Fibroblast of lung (primary cell): ENCODE measurements at regions not wholly inside any gene's neighbourhood (a gene's known extent, or its start where the extent isn't known, plus 50 kb on each side); places are given as distances from the start of the nearest gene placed in this dataset.
"Not testable (repeated sequence)": the region's sequence is repeated elsewhere in the genome, so short reads cannot be mapped to it uniquely, and the experiment has no call there.

ENCODE experiments used
- DNase-seq, 2 donors: peaks; one replicate each; pipeline versions ENCODE4 v3.0.0 to v3.0.0-alpha.2; 2010; ENCODE audit warnings: low read depth in 2 of 2
- H2AFZ ChIP-seq: 2 replicates; pipeline ENCODE4 v1.5.1; 2012; ENCODE audit warnings: low read length, control low read depth, inconsistent platforms
- H3K27ac ChIP-seq: 2 replicates; pipeline ENCODE4 v1.5.1; 2011; ENCODE audit warnings: low read length, control low read depth; ENCODE audit not compliant: insufficient read depth
- H3K27me3 ChIP-seq: 2 replicates; pipeline ENCODE4 v1.5.1; 2011; ENCODE audit warnings: mild to moderate bottlenecking, low read length; ENCODE audit not compliant: control insufficient read depth, insufficient read depth
- H3K36me3 ChIP-seq: 2 replicates; pipeline ENCODE4 v1.5.1; 2011; ENCODE audit warnings: low read length; ENCODE audit not compliant: control insufficient read depth, insufficient read depth
- H3K4me1 ChIP-seq: 2 replicates; pipeline ENCODE4 v1.5.1; 2011; ENCODE audit warnings: low read length; ENCODE audit not compliant: control insufficient read depth, insufficient read depth; ENCODE audit errors: extremely low read depth
- H3K4me2 ChIP-seq: 2 replicates; pipeline ENCODE4 v1.5.1; 2011; ENCODE audit warnings: low read length, control low read depth; ENCODE audit not compliant: insufficient read depth; ENCODE audit errors: extremely low read depth
- H3K4me3 ChIP-seq, 4 experiments: fragments of 200-600 bp in 1 of 4; sonication (generic) in 1 of 4; replicated peaks in 1 of 4; 2 replicates each; pipeline ENCODE4 v1.5.1; 2011 to 2016; ENCODE audit warnings: low read length in 4 of 4, low read depth in 3 of 4, mild to moderate bottlenecking in 3 of 4, control low read depth in 2 of 4, inconsistent platforms in 1 of 4, mixed read lengths in 1 of 4; ENCODE audit not compliant: insufficient read depth in 1 of 4; ENCODE audit errors: control extremely low read depth in 1 of 4
- H3K79me2 ChIP-seq: 2 replicates; pipeline ENCODE4 v1.5.1; 2012; ENCODE audit warnings: mild to moderate bottlenecking, low read length, inconsistent platforms; ENCODE audit not compliant: control insufficient read depth, insufficient read depth
- H3K9ac ChIP-seq: 2 replicates; pipeline ENCODE4 v1.5.1; 2011; ENCODE audit warnings: mild to moderate bottlenecking, low read length, control low read depth; ENCODE audit not compliant: insufficient read depth
- H3K9me3 ChIP-seq: 2 replicates; pipeline ENCODE4 v1.5.1; 2012; ENCODE audit warnings: low read depth, low read length; ENCODE audit not compliant: control insufficient read depth, insufficient read depth
- H4K20me1 ChIP-seq: 2 replicates; pipeline ENCODE4 v1.5.1; 2011; ENCODE audit warnings: low read length; ENCODE audit not compliant: control insufficient read depth, insufficient read depth; ENCODE audit errors: extremely low read depth
- EZH2 ChIP-seq: IDR thresholded peaks from 2 replicates; pipeline ENCODE4 v1.5.1; 2012; ENCODE audit warnings: low read length, control low read depth, mild to moderate bottlenecking; ENCODE audit errors: missing control alignments
- TF ChIP-seq, protein P1 (sequence below), 2 donors: IDR thresholded peaks in 1 of 2; conservative IDR thresholded peaks in 1 of 2; 1 replicate in 1 of 2; 2 replicates in 1 of 2; pipeline ENCODE4 v1.5.1; 2011 to 2012; ENCODE audit warnings: low read length in 2 of 2, control low read depth in 1 of 2, inconsistent platforms in 1 of 2, low read depth in 1 of 2, mild to moderate bottlenecking in 1 of 2

- no peak overlapping the region for H3K27ac ChIP-seq
- TF ChIP-seq, protein P1, sequence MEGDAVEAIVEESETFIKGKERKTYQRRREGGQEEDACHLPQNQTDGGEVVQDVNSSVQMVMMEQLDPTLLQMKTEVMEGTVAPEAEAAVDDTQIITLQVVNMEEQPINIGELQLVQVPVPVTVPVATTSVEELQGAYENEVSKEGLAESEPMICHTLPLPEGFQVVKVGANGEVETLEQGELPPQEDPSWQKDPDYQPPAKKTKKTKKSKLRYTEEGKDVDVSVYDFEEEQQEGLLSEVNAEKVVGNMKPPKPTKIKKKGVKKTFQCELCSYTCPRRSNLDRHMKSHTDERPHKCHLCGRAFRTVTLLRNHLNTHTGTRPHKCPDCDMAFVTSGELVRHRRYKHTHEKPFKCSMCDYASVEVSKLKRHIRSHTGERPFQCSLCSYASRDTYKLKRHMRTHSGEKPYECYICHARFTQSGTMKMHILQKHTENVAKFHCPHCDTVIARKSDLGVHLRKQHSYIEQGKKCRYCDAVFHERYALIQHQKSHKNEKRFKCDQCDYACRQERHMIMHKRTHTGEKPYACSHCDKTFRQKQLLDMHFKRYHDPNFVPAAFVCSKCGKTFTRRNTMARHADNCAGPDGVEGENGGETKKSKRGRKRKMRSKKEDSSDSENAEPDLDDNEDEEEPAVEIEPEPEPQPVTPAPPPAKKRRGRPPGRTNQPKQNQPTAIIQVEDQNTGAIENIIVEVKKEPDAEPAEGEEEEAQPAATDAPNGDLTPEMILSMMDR (conservative IDR thresholded peaks at IDR 0.05 in 1 of 2, IDR thresholded peaks at IDR 0.05 in 1 of 2; ENCODE audit: low read depth in 1 of 2, low read length in 2 of 2) = no peak
- no peak for TF ChIP-seq EZH2
- H3K4me1 ChIP-seq = no peaks in the 10 kb centered on the region
- no peak for DNase-seq
- no peaks in the 10 kb centered on the region for H4K20me1 ChIP-seq
- H3K9ac ChIP-seq = no peak overlapping the region
- no peak overlapping the region for H3K4me2 ChIP-seq
- no peaks in the 10 kb centered on the region for H3K36me3 ChIP-seq
- H2AFZ ChIP-seq = no peak overlapping the region
- no peaks in the 10 kb centered on the region for H3K79me2 ChIP-seq
- no peaks in the 10 kb centered on the region for H3K9me3 ChIP-seq
- H3K27me3 ChIP-seq = no peaks in the 10 kb centered on the region
- no peak overlapping the region for H3K4me3 ChIP-seq
Measured at GRCh38 chr5:67639313-67639712, 442.7 kb upstream of the CD180 start.

- no peaks in the 10 kb centered on the region for H3K9me3 ChIP-seq
Measured at GRCh38 chr5:67636850-67637524, 440.4 kb upstream of the CD180 start.

DNA sequence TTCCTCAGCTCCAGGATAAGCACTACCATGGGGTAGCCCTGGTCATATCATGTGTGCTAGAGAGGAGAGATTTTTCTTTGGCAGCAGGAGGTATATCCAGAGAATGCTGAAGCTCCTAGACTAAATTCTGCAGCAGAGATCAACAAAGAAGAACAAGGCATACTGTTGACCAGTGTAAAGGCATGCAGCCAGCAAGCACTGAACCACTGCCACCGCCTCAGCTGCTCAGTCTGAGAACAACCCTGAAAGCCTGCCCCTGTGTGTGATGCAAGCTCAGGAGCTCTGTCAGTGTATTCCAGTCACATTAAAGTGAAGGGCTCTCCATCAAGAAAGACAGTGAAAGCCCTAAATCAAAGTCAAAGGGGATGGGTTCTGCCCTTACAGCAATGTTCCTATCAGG lies 439.5 kb upstream of the CD180 start:
- H3K9me3 ChIP-seq = no peaks in the 10 kb centered on the region
- no peaks in the 10 kb centered on the region for H3K27me3 ChIP-seq
- no peak overlapping the region for H3K27ac ChIP-seq
- H3K79me2 ChIP-seq = no peaks in the 10 kb centered on the region
- DNase-seq = peak in 1 of 2 donors; percentile 49
- no peak overlapping the region for H3K9ac ChIP-seq
- TF ChIP-seq EZH2 = no peak
- TF ChIP-seq, protein P1 (conservative IDR thresholded peaks at IDR 0.05 in 1 of 2, IDR thresholded peaks at IDR 0.05 in 1 of 2; ENCODE audit: low read depth in 1 of 2, low read length in 2 of 2) = no peak
- H2AFZ ChIP-seq = no peak overlapping the region
- no peaks in the 10 kb centered on the region for H3K36me3 ChIP-seq
- no peaks in the 10 kb centered on the region for H3K4me1 ChIP-seq
- H3K4me3 ChIP-seq = no peak overlapping the region
- H4K20me1 ChIP-seq = no peaks in the 10 kb centered on the region
- no peak overlapping the region for H3K4me2 ChIP-seq

More at GRCh38 chr5:67636850-67637524, 440.4 kb upstream of the CD180 start:
- no peaks in the 10 kb centered on the region for H4K20me1 ChIP-seq
- no peak overlapping the region for H3K9ac ChIP-seq
- no peak overlapping the region for H3K4me3 ChIP-seq
- H3K4me1 ChIP-seq = no peaks in the 10 kb centered on the region
- H3K36me3 ChIP-seq = no peaks in the 10 kb centered on the region
- no peak overlapping the region for H3K4me2 ChIP-seq
- no peak overlapping the region for H2AFZ ChIP-seq
- DNase-seq = no peak
- TF ChIP-seq, protein P1 (conservative IDR thresholded peaks at IDR 0.05 in 1 of 2, IDR thresholded peaks at IDR 0.05 in 1 of 2; ENCODE audit: low read depth in 1 of 2, low read length in 2 of 2) = no peak
- TF ChIP-seq EZH2 = no peak
- no peaks in the 10 kb centered on the region for H3K79me2 ChIP-seq
- no peak overlapping the region for H3K27ac ChIP-seq
- no peaks in the 10 kb centered on the region for H3K27me3 ChIP-seq

GRCh38 chr5:67627079-67627478 lies 430.5 kb upstream of the CD180 start:
- H3K4me3 ChIP-seq, H3K9me3 ChIP-seq, H3K36me3 ChIP-seq, H3K79me2 ChIP-seq, H3K9ac ChIP-seq, H3K4me1 ChIP-seq, H4K20me1 ChIP-seq, H3K27me3 ChIP-seq, H3K27ac ChIP-seq, H3K4me2 ChIP-seq, DNase-seq, H2AFZ ChIP-seq: not testable (repeated sequence)
